Fibroblast of lung (primary cell): ENCODE measurements at regions not wholly inside any gene's neighbourhood (a gene's known extent, or its start where the extent isn't known, plus 50 kb on each side); places are given as distances from the start of the nearest gene placed in this dataset.

ENCODE experiments used
- DNase-seq, 2 donors: peaks; one replicate each; pipeline versions ENCODE4 v3.0.0 to v3.0.0-alpha.2; 2010; ENCODE audit warnings: low read depth in 2 of 2
- H2AFZ ChIP-seq: 2 replicates; pipeline ENCODE4 v1.5.1; 2012; ENCODE audit warnings: low read length, control low read depth, inconsistent platforms
- H3K27ac ChIP-seq: 2 replicates; pipeline ENCODE4 v1.5.1; 2011; ENCODE audit warnings: low read length, control low read depth; ENCODE audit not compliant: insufficient read depth
- H3K27me3 ChIP-seq: 2 replicates; pipeline ENCODE4 v1.5.1; 2011; ENCODE audit warnings: mild to moderate bottlenecking, low read length; ENCODE audit not compliant: control insufficient read depth, insufficient read depth
- H3K36me3 ChIP-seq: 2 replicates; pipeline ENCODE4 v1.5.1; 2011; ENCODE audit warnings: low read length; ENCODE audit not compliant: control insufficient read depth, insufficient read depth
- H3K4me1 ChIP-seq: 2 replicates; pipeline ENCODE4 v1.5.1; 2011; ENCODE audit warnings: low read length; ENCODE audit not compliant: control insufficient read depth, insufficient read depth; ENCODE audit errors: extremely low read depth
- H3K4me2 ChIP-seq: 2 replicates; pipeline ENCODE4 v1.5.1; 2011; ENCODE audit warnings: low read length, control low read depth; ENCODE audit not compliant: insufficient read depth; ENCODE audit errors: extremely low read depth
- H3K4me3 ChIP-seq, 4 experiments: fragments of 200-600 bp in 1 of 4; sonication (generic) in 1 of 4; replicated peaks in 1 of 4; 2 replicates each; pipeline ENCODE4 v1.5.1; 2011 to 2016; ENCODE audit warnings: low read length in 4 of 4, low read depth in 3 of 4, mild to moderate bottlenecking in 3 of 4, control low read depth in 2 of 4, inconsistent platforms in 1 of 4, mixed read lengths in 1 of 4; ENCODE audit not compliant: insufficient read depth in 1 of 4; ENCODE audit errors: control extremely low read depth in 1 of 4
- H3K79me2 ChIP-seq: 2 replicates; pipeline ENCODE4 v1.5.1; 2012; ENCODE audit warnings: mild to moderate bottlenecking, low read length, inconsistent platforms; ENCODE audit not compliant: control insufficient read depth, insufficient read depth
- H3K9ac ChIP-seq: 2 replicates; pipeline ENCODE4 v1.5.1; 2011; ENCODE audit warnings: mild to moderate bottlenecking, low read length, control low read depth; ENCODE audit not compliant: insufficient read depth
- H3K9me3 ChIP-seq: 2 replicates; pipeline ENCODE4 v1.5.1; 2012; ENCODE audit warnings: low read depth, low read length; ENCODE audit not compliant: control insufficient read depth, insufficient read depth
- H4K20me1 ChIP-seq: 2 replicates; pipeline ENCODE4 v1.5.1; 2011; ENCODE audit warnings: low read length; ENCODE audit not compliant: control insufficient read depth, insufficient read depth; ENCODE audit errors: extremely low read depth
- CTCF ChIP-seq, 2 donors: IDR thresholded peaks in 1 of 2; conservative IDR thresholded peaks in 1 of 2; 1 replicate in 1 of 2; 2 replicates in 1 of 2; pipeline ENCODE4 v1.5.1; 2011 to 2012; ENCODE audit warnings: low read length in 2 of 2, control low read depth in 1 of 2, inconsistent platforms in 1 of 2, low read depth in 1 of 2, mild to moderate bottlenecking in 1 of 2
- EZH2 ChIP-seq: IDR thresholded peaks from 2 replicates; pipeline ENCODE4 v1.5.1; 2012; ENCODE audit warnings: low read length, control low read depth, mild to moderate bottlenecking; ENCODE audit errors: missing control alignments

- Histone ChIP-seq H3K4me1 (peaks cover 7% of the 10 kb centered on the region), H3K79me2 (no peaks in the 10 kb centered on the region), H3K27me3 (no peaks in the 10 kb centered on the region), H3K36me3 (no peaks in the 10 kb centered on the region), H3K4me2 (peak overlapping the region; percentile 71), H3K9me3 (no peaks in the 10 kb centered on the region), H4K20me1 (no peaks in the 10 kb centered on the region), H3K27ac (peak overlapping the region; percentile 93), H3K4me3 (no peak overlapping the region), H2AFZ (peak overlapping the region; percentile 81), H3K9ac (peak overlapping the region; percentile 28)
- DNase-seq = peak; percentile 92 to 98
- TF ChIP-seq CTCF (conservative IDR thresholded peaks at IDR 0.05 in 1 of 2, IDR thresholded peaks at IDR 0.05 in 1 of 2; ENCODE audit: low read depth in 1 of 2, low read length in 2 of 2) (no peak), EZH2 (no peak)
Measured at GRCh38 chr3:177345049-177345972, 148.0 kb upstream of the TBL1XR1 start.

GRCh38 chr3:177345973-177346503, 148.8 kb upstream of the TBL1XR1 start:
- H3K9ac ChIP-seq = no peak overlapping the region
- DNase-seq = peak in 1 of 2 donors; percentile 17
- peaks cover 7% of the 10 kb centered on the region for H3K4me1 ChIP-seq
- H3K9me3 ChIP-seq = no peaks in the 10 kb centered on the region
- H3K4me3 ChIP-seq = no peak overlapping the region
- H2AFZ ChIP-seq = no peak overlapping the region
- H3K27ac ChIP-seq = peak overlapping the region; percentile 93
- no peaks in the 10 kb centered on the region for H3K79me2 ChIP-seq
- no peaks in the 10 kb centered on the region for H3K27me3 ChIP-seq
- H4K20me1 ChIP-seq = no peaks in the 10 kb centered on the region
- TF ChIP-seq CTCF (conservative IDR thresholded peaks at IDR 0.05 in 1 of 2, IDR thresholded peaks at IDR 0.05 in 1 of 2; ENCODE audit: low read depth in 1 of 2, low read length in 2 of 2) (no peak), EZH2 (no peak)
- no peaks in the 10 kb centered on the region for H3K36me3 ChIP-seq
- no peak overlapping the region for H3K4me2 ChIP-seq

- Histone ChIP-seq H4K20me1 (no peaks in the 10 kb centered on the region), H2AFZ (no peak overlapping the region), H3K27ac (no peak overlapping the region), H3K4me3 (no peak overlapping the region), H3K4me1 (peaks cover 7% of the 10 kb centered on the region), H3K79me2 (no peaks in the 10 kb centered on the region), H3K36me3 (no peaks in the 10 kb centered on the region), H3K9me3 (no peaks in the 10 kb centered on the region), H3K4me2 (no peak overlapping the region), H3K9ac (no peak overlapping the region), H3K27me3 (no peaks in the 10 kb centered on the region)
- no peak for TF ChIP-seq CTCF (conservative IDR thresholded peaks at IDR 0.05 in 1 of 2, IDR thresholded peaks at IDR 0.05 in 1 of 2; ENCODE audit: low read depth in 1 of 2, low read length in 2 of 2)
- no peak for DNase-seq
Measured at GRCh38 chr3:177346878-177347277, 149.6 kb upstream of the TBL1XR1 start.
